NCI-H1048 (cell line): ENCODE measurements at regions not wholly inside any gene's neighbourhood (a gene's known extent, or its start where the extent isn't known, plus 50 kb on each side); places are given as distances from the start of the nearest gene placed in this dataset.
"Not testable (repeated sequence)": the region's sequence is repeated elsewhere in the genome, so short reads cannot be mapped to it uniquely, and the experiment has no call there.

Experiments used
- DNase-seq: peaks from one replicate; lab custom pipeline; 2025; lab: John Stamatoyannopoulos, UW

GRCh38 chr18:14936313-14936712, 188.3 kb downstream of the ANKRD30B start:
- DNase-seq = no peak

- no peak for DNase-seq
These were observed 189.3 kb downstream of the ANKRD30B start for GRCh38 chr18:14937271-14937670.

- no peak for DNase-seq
These were observed 191.2 kb downstream of the ANKRD30B start for GRCh38 chr18:14939141-14939540.

GRCh38 chr18:14940106-14940505, 192.1 kb downstream of the ANKRD30B start:
- not testable (repeated sequence) for DNase-seq

GRCh38 chr18:14940735-14941134, 192.8 kb downstream of the ANKRD30B start:
- DNase-seq = no peak

GRCh38 chr18:14941256-14941655, 193.3 kb downstream of the ANKRD30B start:
- DNase-seq = no peak

- no peak for DNase-seq
These were observed 193.8 kb downstream of the ANKRD30B start for GRCh38 chr18:14941792-14942191.

GRCh38 chr18:14942275-14942674, 194.3 kb downstream of the ANKRD30B start:
- DNase-seq = no peak

- DNase-seq = no peak
These were observed 195.5 kb downstream of the ANKRD30B start for GRCh38 chr18:14943486-14943885.

GRCh38 chr18:14943967-14944636, 196.1 kb downstream of the ANKRD30B start:
- DNase-seq = no peak

- DNase-seq = no peak
These were observed 196.9 kb downstream of the ANKRD30B start for GRCh38 chr18:14944838-14945237.

GRCh38 chr18:14945286-14945685, 197.3 kb downstream of the ANKRD30B start:
- no peak for DNase-seq

- no peak for DNase-seq
These were observed 198.0 kb downstream of the ANKRD30B start for GRCh38 chr18:14945984-14946383.

GRCh38 chr18:14946741-14947470, 198.9 kb downstream of the ANKRD30B start:
- DNase-seq = not testable (repeated sequence)

GRCh38 chr18:14947482-14948162, 199.7 kb downstream of the ANKRD30B start:
- no peak for DNase-seq

- DNase-seq = no peak
These were observed 200.2 kb downstream of the ANKRD30B start for GRCh38 chr18:14948163-14948540.

- DNase-seq = peak; percentile 9
These were observed 202.1 kb downstream of the ANKRD30B start for GRCh38 chr18:14949800-14950664.

- DNase-seq = not testable (repeated sequence)
These were observed 204.6 kb downstream of the ANKRD30B start for GRCh38 chr18:14952444-14953077.

- no peak for DNase-seq
These were observed 210.7 kb downstream of the ANKRD30B start for GRCh38 chr18:14958701-14959100.

GRCh38 chr18:14959550-14959949, 211.6 kb downstream of the ANKRD30B start:
- DNase-seq = no peak

GRCh38 chr18:14961991-14962390, 214.0 kb downstream of the ANKRD30B start:
- no peak for DNase-seq

- no peak for DNase-seq
These were observed 214.7 kb downstream of the ANKRD30B start for GRCh38 chr18:14962626-14963025.
